Heart left ventricle (tissue), 13 donors: ENCODE measurements at regions not wholly inside any gene's neighbourhood (a gene's known extent, or its start where the extent isn't known, plus 50 kb on each side); places are given as distances from the start of the nearest gene placed in this dataset.

Experiments
- CTCF ChIP-seq, 12 donors: fragments of 200-600 bp; sonication (generic) in 4 of 12; IDR thresholded peaks; one replicate each; pipeline versions ENCODE4 v1.5.0 to v1.8.0; 2018 to 2022; ENCODE audit warnings: antibody characterized with exemption in 12 of 12, mild to moderate bottlenecking in 5 of 12
- POLR2A ChIP-seq, 2 donors: fragments of 450-650 bp; IDR thresholded peaks; one replicate each; pipeline ENCODE4 v1.6.1; 2017; ENCODE audit warnings: antibody characterized with exemption in 2 of 2, mild to moderate bottlenecking in 2 of 2, moderate library complexity in 2 of 2
- donor health status: ischemic (EF 13 %, LVEDD 7.1; RV severe dilation, severe dysfunction).
- donor health status: DM: no; HTN: yes; CAD: no.
- donor health status: DM: no; HTN: no; CAD: no.
- donor health status: ischemic (EF 25% LVEDD 6.9; RV normal size, moderate dysfunction).
- donor health status: ischemic (EF 25% LVEDD 5.7; RV mildly dilated, moderate dysfunction).
- donor health status: ischemic (EF 35%, LVEDD 5.7; RV mildly dilated, moderate dysfunction).
- donor health status: nonischemic (EF 11% LVEDD 7.7; RV severe dilation, severe dysfunction).
- donor health status: DM: yes; HTN: yes; CAD: no.
- donor health status: PGD.
- donor health status: ischemic (EF 29% LVEDD 5.4; RV normal size, mild dysfunction).
- donor health status: nonischemic (EF 23%, LVEDD 6.1; RV moderate dilation, normal function).

- TF ChIP-seq CTCF (IDR thresholded peaks at IDR 0.05), result no peak
- no peak for TF ChIP-seq POLR2A (IDR thresholded peaks at IDR 0.05)
Measured at GRCh38 chr20:24895431-24895830, 53.6 kb upstream of the CST7 start.
